D341Med (cell line): ENCODE measurements at regions not wholly inside any gene's neighbourhood (a gene's known extent, or its start where the extent isn't known, plus 50 kb on each side); places are given as distances from the start of the nearest gene placed in this dataset.
"Not testable (repeated sequence)": the region's sequence is repeated elsewhere in the genome, so short reads cannot be mapped to it uniquely, and the experiment has no call there.

Experiments
- DNase-seq: peaks from one replicate; pipeline ENCODE4 v3.0.0; 2012; ENCODE audit warnings: low spot score

DNA sequence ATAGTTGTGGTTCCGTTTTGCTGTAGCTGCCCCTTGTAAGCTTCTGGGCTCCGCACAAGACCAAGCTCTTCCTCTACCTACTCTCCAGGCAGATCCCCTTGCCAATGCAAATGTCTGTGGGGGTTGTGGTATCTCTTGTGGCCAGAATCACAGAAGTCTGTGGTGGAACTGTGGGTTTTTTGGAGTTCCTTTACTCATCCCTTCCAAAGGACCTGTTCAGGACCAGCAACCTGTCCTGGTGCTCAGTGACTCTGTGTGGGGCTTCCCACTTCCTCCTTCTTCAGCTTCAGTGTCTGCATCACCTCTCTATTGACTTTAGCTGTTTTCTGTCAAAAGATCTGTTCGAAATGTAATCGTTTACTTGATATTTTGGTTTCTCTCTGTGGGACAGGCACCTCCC lies 441.3 kb upstream of the ADAMTSL1 start:
- no peak for DNase-seq

DNA sequence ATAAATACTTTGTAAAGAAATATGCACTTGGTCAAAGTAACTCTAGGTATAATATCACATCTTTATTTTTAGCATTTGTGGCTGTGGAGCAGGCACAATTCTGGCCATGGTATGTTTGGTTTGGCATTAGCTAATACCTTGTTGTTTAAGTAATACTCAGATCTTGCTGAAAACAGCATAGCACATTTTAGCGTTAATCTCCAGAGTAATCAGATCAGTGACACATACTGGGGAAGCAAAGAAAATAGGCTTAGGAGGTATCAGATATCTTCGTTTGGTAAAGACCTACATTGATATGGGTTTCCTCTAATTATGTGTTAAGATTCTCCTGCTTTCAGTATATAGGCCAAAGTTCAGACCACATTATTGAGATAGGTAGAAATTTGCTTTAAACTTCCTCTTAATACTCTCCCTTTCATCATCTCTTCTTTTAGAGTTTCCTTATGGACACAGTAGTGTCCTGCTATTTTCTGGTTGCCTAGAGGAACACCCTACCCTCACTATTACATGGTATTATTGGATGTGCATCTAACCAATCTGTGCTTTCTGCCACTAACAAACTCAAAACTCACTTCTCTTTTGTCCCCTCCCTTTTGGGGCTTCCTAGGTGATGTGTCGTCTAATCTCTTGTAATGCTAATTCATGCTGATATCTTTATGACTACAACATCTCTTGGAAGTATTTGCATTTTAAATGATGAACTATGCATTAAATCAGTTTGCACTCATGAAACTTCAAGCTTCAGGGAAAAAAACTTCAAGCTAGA lies 437.3 kb upstream of the ADAMTSL1 start:
- DNase-seq: no peak

DNA sequence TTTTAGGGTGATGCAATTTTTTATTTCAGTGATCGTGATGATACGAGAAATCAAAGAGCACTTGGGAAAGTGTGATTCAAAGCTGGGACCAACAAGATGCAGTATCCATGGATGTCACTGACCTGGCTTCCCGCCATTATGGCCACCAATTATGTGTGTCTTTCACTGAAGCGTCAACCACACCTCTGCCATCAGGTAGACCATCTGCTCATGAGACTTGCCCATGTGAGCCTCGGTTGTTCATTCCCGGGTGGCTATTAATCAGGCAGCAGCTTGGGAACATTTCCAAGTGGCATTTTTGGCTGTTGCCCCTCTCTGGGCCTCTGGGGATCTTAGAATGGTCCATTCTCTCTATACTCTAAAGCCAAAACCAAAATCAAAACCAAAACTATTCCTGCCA lies 436.0 kb upstream of the ADAMTSL1 start:
- DNase-seq: no peak

DNA sequence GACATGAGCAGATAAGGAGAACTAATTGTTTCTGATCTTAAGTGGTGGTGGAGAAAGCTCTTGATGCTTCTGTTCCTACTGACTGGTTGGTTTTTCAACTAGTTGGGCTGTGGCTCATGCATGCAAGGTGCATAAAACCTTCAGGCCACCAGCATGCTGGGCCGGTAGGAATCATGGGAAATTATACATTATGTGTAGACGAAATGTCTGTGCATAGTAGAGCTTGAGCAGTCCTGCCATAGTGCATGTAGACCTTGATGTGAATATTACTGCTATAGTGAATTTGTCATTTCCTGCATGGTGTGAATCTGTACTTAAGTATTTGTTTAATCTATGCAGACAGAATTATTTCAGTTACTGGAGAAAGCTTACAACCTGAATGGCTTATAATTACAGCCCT lies 433.6 kb upstream of the ADAMTSL1 start:
- no peak for DNase-seq

DNA sequence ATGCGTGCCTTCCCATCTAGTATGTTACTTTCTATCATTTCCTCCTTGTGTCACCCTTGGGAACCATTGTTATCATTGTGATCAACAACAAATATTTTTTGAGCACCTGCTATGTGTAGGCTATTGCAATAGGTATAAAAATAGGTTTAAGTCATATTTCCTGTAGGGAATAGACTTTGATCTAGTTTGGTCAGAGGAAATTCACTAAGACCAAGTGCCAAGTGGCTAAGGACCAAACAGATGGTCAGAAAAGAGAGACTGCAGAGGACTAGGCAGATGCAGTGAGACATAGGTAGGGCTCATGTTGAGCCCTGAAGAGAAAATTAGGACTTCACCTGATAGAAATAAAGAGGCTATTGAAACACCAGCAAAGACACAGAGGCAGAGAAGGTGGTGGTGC lies 430.0 kb upstream of the ADAMTSL1 start:
- DNase-seq: no peak

DNA sequence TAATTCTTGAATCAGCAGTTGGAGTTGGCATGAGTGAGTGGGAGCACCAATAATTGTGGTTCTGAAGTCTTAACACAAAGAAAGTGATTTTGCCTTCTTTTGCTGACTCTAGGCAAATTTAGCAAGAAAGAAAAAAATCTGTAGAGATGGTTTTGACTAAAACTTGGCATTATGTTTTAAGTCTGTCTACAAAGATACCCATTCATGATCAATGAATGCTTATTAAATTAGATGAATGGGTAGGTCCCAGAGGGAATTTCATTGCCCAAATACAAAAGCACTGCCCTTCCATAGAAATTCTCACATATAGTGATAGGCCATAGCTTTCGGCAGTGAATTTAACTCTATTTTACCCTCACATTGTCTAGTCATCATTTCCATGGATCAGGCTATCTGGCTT lies 428.6 kb upstream of the ADAMTSL1 start:
- DNase-seq: no peak

DNA sequence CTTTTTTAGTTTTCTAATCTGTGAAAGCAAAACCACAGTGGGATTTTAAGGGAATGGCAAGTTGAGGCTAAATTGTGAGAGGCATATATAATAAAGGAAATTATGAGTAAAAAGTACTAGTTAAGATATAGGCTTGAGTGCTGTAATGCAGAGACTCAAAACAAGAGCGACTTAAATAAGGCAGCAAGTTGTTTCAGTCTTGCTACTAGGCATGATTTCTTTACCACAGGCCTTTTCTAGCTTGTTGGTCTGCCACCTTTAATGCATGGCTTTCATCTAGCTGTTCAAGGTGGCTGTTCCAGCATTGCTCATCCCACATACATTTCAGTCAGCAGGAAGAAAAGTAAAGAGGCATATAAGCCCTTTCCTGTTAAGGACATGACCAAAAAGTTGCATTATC lies 427.9 kb upstream of the ADAMTSL1 start:
- DNase-seq: no peak

DNA sequence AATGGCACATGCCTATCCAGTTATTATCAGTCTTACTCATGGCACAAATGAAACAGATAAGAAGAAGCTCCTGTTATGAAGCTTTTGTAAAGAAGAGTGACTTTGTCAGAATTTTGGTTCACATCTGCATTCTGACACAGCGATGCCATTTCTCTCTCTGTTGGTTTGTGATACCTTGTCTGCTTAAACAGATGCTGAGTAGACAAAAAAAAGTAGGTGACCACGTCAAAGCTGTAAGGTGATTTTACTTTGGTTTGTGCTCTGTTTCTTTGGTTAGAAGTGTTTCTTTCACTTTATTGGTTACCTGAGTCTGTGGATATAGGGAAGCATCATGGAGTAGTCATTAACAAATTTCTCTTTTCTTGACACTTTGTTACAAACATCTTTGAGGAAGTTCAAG lies 422.3 kb upstream of the ADAMTSL1 start:
- DNase-seq: no peak

DNA sequence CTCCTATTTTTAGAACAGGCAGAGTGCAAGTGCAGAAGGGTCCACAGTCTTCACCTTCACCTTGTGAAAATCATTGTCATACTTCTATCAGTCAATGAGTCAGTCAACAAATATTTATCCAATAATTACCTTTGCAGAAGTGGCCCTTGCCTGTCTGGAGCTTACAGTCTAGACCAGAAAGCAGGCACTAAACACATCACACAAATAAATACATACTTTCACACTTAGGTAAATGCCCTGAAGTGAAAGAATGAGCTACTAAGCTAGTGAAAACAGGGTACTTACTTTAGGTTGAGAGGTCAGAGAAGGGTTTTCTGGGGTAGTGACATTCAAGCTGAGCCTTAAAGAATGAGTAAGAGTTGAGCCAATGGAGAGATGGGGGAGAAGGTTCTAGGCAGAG lies 421.9 kb upstream of the ADAMTSL1 start:
- DNase-seq: no peak

DNA sequence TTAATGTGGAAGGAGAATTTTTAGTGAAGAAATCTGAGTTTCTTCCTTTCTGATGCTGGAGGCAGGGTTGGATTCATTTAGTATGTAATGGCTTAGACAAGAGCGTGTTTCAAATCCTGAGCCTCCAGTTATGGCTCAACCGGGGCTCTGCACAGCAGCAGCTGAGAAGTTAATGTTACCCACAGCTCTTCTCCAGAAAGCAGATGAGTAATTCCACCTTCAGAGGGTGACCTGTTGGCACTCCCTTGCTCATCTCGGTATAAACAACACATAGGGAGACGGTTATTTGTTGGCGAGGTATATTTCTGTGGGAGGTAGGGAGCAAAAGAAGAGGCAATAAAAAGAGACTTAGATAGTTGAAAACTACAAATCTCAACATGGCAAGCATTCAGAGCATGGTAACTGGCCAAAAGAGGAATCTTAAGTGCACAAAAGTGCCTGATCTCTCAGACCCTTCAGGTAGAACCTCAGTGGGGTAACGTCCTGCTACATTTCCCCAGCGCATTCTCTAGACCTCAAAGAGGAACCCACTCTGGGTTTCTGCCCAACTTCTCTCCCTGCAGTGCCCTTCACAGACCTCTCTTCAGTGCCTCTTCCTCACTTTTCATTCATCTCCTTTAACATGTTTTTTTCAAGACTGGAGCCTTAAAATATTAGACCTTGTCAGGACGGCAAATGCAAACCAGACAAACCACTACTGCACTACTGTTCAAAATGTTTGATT lies 417.5 kb upstream of the ADAMTSL1 start:
- DNase-seq: no peak

DNA sequence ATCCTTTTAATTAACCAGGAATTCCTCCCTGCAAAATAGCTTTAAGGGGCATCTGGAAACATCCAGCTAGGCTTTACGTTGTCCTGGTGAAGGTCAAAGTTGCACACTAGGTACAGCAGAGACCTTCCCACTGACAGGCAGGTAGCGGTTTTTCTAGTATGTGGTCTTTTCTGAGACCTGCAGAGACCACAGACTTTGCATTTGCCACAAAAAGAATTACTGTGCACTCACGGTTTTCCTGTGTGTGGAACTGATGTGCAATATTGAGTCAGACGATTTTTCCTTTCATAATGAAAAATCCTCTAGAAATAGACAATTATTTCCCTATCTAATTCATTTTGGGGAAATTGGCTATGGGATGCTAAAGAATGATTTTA lies 417.0 kb upstream of the ADAMTSL1 start:
- DNase-seq: no peak

DNA sequence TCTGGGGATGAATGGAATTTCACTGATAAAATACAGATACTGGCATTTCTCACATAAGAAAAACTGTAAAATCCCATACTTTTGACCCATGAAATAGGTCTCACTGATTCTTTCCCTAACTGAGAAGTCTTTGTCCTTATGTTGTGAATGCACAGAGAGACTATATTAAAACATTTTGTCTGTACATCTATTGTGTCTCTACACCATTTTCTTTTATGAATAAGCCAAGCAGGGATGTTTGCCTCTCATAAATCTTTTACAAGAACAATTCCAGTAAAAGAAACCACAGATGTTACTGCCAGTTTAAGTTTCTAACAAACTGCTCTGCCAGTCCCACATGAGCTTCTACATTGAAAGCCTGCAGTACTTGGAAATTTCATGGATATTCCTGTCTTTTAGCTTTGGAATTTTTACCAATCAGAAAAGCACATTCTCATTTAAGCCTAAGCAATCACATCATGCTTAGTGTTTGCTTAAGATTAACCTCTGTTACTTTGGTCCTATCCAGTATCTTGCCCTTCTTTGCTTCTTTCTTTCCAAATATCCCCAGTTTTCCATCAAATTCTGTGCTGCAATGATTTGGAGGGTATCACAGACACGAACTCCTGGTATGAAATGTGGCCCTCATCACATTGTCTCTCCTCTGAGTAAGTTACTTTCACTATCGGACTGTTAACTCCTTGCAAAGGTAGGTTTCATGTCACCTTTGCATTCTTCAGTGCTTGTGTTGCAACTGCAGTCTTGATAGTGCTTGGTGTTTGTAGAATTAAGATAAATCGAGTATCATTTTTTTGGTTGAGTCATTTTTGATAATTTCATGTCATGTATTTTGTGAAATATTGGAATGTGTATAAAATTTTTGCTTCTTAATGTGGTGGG lies 415.1 kb upstream of the ADAMTSL1 start:
- no peak for DNase-seq

DNA sequence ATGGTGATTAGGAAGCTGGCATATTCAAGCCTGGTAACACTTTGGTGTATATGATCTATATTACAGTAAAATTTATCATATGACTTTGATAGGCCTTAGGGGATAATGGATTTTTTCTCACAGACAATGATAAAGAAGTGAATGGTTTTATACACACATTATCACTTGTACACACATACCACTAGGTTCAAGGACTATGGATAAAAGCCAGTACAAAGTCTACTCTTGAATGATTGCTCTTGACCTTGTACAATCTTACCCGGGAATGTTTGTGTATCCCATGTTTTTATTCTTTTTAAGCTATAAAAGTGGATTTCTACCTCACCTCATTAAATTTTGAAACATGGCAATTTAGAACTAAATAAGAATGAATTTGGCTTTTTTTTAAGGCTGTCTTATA lies 414.5 kb upstream of the ADAMTSL1 start:
- DNase-seq: no peak

DNA sequence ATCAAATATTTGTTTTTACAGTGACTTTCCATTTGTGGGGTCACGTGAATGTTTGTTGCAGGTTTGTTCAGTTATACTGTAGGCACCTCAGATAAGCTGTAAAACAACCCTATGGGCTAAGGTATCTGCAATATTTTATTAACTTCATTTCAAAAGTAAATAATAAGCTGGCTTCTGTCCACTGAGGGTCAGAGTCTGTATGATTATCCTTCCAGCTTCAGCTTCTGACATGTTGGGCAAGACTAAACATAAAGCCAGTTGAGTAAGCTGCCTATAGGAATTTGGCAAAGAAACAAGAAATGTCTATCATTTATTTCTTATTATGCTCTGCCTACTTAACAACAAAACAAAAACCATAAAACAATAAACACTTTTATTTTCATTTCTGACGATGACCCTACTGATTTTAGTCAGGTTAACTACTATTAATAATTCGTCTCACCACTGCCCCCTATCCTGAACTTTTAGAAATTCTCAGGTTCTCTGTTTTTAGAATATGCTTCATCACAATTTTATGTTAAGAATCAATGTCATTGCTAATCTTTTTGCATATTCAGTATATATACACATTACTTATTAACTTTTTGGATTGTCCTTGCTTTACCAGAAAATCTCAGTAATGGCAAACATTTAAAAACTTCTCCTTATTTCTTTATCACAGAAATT lies 413.6 kb upstream of the ADAMTSL1 start:
- no peak for DNase-seq

DNA sequence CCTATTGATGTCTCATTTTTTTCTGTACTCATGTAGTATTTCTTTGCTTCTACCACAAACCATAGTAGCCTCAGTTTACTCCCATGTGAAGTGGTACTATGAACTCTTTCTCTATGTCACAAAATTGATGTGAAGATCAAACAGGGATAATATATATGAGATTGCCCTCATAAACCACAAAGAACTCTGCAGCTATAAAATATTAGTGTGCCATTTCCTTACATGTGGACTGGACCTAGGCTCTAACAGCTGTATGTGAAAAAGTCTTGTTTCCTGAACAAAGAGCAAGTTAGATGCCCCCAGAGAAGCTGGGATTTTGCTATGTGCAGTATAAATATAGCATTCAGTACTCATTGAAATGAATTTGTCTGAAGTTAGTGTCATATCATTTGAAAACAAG lies 412.6 kb upstream of the ADAMTSL1 start:
- no peak for DNase-seq

DNA sequence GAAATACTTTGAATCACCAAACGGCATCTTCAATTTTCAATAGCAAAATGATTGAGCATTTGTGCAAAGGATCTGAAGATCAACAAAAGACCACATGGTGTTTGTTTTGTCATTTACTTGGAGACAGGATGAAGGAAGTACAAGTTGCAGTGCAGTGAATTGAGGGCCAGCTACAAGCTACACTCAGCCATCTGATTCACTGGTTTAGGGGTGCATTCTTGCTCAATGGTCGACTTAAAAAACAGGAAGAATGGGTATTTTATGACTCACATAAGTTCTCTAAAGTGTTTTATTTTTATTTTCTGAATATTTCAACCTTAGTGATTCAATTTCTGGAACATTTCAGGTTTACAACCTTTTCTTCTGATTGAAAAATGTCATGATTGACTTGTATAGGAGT lies 412.1 kb upstream of the ADAMTSL1 start:
- DNase-seq: no peak

DNA sequence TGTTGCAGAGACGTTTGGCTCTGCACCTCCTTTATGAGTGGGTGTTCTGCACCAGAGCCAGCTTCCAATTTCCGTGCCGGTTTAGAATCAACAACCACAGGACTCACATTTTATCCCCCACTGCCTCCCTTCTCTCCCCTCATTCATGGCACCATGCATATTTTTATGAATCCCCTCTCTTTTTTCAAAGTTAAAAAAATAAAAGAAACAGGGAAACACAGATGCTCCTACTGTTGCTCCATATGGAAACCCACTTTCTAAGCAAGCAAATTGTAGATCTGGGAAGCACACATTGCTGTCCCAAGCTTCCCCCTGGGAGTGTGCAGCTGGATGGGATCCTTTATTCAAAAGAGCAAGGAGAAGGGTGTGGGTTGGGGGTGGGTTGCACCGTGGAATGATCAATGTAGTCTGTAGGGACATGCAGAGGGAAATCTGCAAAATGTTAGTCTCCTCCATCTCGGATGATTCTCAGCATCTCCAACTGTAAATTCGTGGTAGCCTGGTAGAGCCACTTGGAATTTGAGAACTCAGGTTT lies 410.0 kb upstream of the ADAMTSL1 start:
- no peak for DNase-seq

DNA sequence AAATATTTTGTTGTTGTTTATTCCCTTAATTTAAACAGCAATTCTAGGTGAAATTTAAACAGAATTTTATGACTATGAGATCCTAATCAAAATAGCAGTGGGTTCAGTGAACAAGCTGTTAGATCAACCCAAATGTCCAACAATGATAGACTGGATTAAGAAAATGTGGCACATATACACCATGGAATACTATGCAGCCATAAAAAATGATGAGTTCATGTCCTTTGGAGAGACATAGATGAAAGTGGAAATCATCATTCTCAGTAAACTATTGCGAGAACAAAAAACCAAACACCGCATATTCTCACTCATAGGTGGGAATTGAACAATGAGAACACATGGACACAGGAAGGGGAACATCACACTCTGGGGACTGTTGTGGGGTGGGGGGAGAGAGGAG lies 407.3 kb upstream of the ADAMTSL1 start:
- DNase-seq: not testable (repeated sequence)

DNA sequence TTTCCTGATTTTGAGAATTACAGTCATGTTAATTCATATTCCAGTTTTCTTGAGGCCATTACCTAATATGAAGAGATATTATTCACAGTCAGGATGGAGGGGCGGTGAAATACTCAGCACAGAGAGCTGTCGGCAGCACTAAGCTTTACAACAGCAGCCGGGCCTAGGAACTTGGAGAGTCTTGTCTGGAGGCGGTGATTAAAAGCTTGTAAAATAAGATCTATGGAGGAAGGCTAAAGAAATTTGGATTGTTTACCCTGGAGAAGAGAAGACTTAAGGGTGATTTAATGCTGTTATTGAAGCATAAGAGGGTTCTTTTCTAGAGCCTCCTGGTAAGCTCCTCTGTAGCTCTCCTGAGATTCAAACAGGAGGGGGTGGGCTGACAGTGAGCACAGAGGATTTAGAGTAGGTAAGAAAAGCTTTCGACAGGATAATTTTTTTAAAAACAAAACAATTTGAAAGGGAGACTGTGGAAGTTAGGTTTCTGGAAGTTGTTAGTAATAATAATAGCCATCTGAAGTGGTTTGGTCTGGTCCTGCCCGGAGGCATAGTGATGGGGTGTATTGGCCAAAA lies 406.3 kb upstream of the ADAMTSL1 start:
- DNase-seq: no peak

DNA sequence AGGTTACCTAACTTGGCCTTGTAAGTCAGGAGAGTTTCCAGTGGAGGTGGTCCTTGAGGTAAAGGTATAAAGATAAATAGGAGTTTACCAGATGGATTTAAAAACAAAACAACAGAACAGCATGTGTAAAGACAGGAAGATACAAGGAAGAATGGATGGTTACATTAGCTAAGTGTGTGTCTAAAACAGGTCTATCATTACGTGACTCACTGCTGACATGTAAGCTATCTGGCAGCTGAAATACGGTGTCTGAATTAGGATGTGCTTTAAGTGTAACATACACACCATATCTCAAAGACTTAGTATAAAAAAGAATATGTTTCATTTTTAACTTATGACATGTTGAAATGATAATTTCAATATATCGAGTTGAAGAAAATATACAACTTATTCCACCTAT lies 405.1 kb upstream of the ADAMTSL1 start:
- no peak for DNase-seq

DNA sequence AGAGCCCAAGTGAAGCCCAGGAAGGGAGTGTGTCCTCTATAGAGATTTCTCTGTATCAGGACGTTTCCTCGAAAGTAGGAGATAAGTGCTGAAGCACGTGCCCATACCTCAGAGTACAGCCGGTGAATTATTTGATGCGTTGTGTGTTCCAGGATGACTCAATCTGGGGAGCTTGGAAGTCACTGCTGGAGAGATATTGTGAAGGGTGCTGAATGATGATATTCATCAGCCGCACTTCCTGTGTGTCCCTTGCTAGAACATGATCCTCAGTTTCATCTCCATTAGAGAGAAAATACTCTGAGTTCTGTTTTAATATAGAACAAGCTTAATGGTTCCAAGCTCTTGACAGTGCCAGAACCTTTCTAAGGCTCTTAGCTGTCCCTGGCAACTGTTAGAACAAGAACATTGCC lies 402.3 kb upstream of the ADAMTSL1 start:
- no peak for DNase-seq

DNA sequence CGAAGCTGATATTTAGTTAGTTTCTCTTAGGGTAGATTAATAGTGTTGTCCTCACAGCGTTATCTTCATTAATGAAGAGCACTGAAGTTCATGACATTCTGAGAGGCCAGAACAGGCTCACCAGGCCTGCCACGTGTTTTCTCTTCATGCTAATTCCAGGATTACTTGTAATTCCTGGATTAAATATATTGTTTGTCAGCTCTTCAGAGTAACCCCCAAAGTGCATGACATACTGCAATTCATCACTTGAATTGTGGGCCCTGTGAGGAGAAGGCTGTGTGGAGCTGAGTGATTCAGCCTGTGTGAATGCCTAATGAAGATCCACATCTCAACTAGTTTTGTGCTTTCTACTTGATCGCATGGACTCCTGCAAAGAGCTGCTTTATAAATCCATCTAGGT lies 401.0 kb upstream of the ADAMTSL1 start:
- DNase-seq: no peak
